22Rv1 (cell line): ENCODE measurements at regions not wholly inside any gene's neighbourhood (a gene's known extent, or its start where the extent isn't known, plus 50 kb on each side); places are given as distances from the start of the nearest gene placed in this dataset.

ENCODE experiments used
- ZFX ChIP-seq: fragments of 450-650 bp; IDR thresholded peaks from 2 replicates; pipeline ENCODE4 v1.6.1; 2017; ENCODE audit warnings: antibody characterized with exemption, borderline replicate concordance
- TF ChIP-seq, protein P1 (sequence below): fragments of 450-650 bp; IDR thresholded peaks from 2 replicates; pipeline ENCODE4 v1.5.1; 2017; ENCODE audit warnings: mild to moderate bottlenecking

DNA sequence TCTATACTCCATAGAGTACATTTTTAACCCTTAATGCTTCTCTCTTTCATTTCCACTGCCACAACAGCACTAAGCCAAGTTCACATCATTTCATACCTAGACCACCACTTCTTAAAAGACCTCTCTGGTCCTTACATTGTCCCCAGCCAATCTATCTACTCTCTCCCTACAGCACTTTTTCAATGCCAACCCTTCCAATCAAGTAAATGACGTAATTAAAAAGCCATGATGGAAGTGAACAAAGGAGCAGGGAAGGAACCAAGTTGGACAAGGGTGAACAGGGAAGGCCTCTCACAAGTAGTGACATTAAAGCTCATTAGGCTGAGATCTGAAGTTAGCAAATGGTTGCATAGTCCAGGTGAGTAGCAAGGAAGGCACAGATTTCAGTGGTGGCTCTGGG lies 195.1 kb upstream of the CCDC150 start:
- TF ChIP-seq, protein P1, sequence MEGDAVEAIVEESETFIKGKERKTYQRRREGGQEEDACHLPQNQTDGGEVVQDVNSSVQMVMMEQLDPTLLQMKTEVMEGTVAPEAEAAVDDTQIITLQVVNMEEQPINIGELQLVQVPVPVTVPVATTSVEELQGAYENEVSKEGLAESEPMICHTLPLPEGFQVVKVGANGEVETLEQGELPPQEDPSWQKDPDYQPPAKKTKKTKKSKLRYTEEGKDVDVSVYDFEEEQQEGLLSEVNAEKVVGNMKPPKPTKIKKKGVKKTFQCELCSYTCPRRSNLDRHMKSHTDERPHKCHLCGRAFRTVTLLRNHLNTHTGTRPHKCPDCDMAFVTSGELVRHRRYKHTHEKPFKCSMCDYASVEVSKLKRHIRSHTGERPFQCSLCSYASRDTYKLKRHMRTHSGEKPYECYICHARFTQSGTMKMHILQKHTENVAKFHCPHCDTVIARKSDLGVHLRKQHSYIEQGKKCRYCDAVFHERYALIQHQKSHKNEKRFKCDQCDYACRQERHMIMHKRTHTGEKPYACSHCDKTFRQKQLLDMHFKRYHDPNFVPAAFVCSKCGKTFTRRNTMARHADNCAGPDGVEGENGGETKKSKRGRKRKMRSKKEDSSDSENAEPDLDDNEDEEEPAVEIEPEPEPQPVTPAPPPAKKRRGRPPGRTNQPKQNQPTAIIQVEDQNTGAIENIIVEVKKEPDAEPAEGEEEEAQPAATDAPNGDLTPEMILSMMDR = no peak
- no peak for TF ChIP-seq ZFX
